ENCODE measurements at regions not wholly inside any gene's neighbourhood (a gene's known extent, or its start where the extent isn't known, plus 50 kb on each side); places are given as distances from the start of the nearest gene placed in this dataset.

DNA sequence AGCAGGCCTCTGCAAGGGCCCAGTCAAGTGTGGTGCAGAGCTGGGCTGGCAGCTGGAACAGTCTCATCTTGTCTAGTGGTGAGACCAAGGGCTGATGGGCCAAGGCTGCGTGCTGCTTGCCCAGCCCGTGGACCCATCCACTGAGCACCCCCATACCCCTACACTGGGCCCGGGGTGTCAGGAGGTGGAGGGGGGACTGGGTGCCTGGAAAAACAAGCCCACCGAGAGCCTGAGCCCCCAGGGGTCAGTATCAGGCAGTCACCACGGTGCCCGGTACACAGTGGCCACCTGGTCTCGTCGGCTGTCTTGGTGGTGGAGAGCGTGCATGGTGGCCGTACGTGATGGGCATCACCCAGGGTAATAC, 238.3 kb downstream of the SEC14L1 start:
- no peak overlapping the region for H3K9ac ChIP-seq (ENCODE audit: low read length)

GRCh38 chr17:77379832-77380231, 239.1 kb downstream of the SEC14L1 start:
- peaks cover 72% of the 10 kb centered on the region for H3K4me1 ChIP-seq (ENCODE audit: control insufficient read depth, insufficient read depth, low read length)
- no peak overlapping the region for H3K9ac ChIP-seq (ENCODE audit: low read length)
- H3K9me3 ChIP-seq (ENCODE audit: control insufficient read depth, low read length), result no peaks in the 10 kb centered on the region
- no peaks in the 10 kb centered on the region for H3K36me3 ChIP-seq (ENCODE audit: control insufficient read depth, insufficient read depth, low read length)
- H3K4me3 ChIP-seq (ENCODE audit: low read length), result no peak overlapping the region
- H3K27me3 ChIP-seq (ENCODE audit: control insufficient read depth, insufficient read depth, low read length), result no peaks in the 10 kb centered on the region

More for the DNA sequence above, 238.3 kb downstream of the SEC14L1 start:
- Histone ChIP-seq H3K4me1 (ENCODE audit: control insufficient read depth, insufficient read depth, low read length) (peaks cover 75% of the 10 kb centered on the region), H3K27me3 (ENCODE audit: control insufficient read depth, insufficient read depth, low read length) (no peaks in the 10 kb centered on the region), H3K36me3 (ENCODE audit: control insufficient read depth, insufficient read depth, low read length) (no peaks in the 10 kb centered on the region), H3K9me3 (ENCODE audit: control insufficient read depth, low read length) (no peaks in the 10 kb centered on the region), H3K4me3 (ENCODE audit: low read length) (no peak overlapping the region)

DNA sequence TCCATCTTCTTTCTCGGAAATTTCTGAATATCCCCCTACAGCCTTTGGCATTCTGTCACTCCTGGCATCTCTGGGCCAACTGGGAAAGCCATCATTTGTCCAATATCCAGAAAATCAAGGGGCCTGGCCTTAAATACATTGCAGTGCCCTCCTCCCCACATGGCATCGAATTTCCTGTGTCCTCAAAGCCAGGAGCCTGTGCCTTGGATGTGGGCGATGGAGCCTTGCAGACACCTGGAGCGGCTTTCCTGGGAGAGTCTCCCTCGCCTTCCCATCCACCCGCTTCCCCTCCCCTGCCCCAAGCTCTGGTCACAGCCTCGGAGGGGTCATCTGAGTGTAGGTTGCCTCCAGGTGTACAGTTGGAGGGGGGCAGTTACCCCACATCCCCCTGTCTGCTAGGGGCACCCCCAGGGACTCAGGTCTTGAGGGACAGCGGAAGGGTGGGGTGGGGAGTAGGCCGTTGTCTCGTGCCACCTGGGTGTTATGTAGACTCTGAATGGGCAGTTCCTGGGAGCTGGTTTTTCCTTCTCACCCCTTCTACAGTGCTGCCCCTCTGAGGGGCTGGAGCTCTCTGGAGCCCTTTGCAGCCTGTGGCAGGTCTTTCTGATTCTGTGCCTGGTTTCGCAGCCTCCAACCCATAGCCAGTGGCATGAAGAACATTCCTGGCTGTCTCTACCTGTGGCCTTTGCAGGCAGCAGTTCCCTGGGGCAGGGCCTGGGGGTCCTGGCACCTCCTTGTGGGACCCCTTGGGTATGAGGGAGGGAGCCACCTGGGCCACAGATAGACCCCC, 239.8 kb downstream of the SEC14L1 start:
- H3K9me3 ChIP-seq (ENCODE audit: control insufficient read depth, low read length), result no peaks in the 10 kb centered on the region
- H3K4me3 ChIP-seq (ENCODE audit: low read length), result no peak overlapping the region
- no peaks in the 10 kb centered on the region for H3K27me3 ChIP-seq (ENCODE audit: control insufficient read depth, insufficient read depth, low read length)
- H3K9ac ChIP-seq (ENCODE audit: low read length), result no peak overlapping the region
- H3K4me1 ChIP-seq (ENCODE audit: control insufficient read depth, insufficient read depth, low read length), result peaks cover 66% of the 10 kb centered on the region
- no peaks in the 10 kb centered on the region for H3K36me3 ChIP-seq (ENCODE audit: control insufficient read depth, insufficient read depth, low read length)

- H3K4me3 ChIP-seq (ENCODE audit: low read length), result no peak overlapping the region
- no peak overlapping the region for H3K9ac ChIP-seq (ENCODE audit: low read length)
- no peaks in the 10 kb centered on the region for H3K27me3 ChIP-seq (ENCODE audit: control insufficient read depth, insufficient read depth, low read length)
- H3K9me3 ChIP-seq (ENCODE audit: control insufficient read depth, low read length), result no peaks in the 10 kb centered on the region
- no peaks in the 10 kb centered on the region for H3K36me3 ChIP-seq (ENCODE audit: control insufficient read depth, insufficient read depth, low read length)
- peaks cover 66% of the 10 kb centered on the region for H3K4me1 ChIP-seq (ENCODE audit: control insufficient read depth, insufficient read depth, low read length)
Measured at GRCh38 chr17:77381185-77381700, 240.5 kb downstream of the SEC14L1 start.

DNA sequence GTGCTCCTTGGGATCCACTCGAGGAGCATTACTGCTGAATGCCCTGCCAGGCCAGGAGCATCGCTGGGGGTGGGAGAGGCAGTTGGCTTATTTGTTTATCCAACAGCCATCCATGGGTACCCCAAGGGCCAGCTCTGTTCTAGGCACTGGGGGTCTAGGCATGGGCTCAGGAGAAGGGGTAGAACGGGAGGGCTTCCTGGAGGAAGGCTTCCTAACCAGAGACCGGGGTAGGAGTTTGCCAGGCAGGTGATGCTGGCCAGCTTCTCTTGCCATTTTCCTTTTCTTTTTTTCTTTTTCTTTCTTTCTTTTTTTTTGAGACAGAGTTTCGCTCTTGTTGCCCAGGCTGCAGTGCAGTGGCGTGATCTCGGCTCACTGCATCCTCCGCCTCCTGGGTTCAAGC, 241.0 kb downstream of the SEC14L1 start:
- Histone ChIP-seq H3K9ac (ENCODE audit: low read length) (no peak overlapping the region), H3K9me3 (ENCODE audit: control insufficient read depth, low read length) (no peaks in the 10 kb centered on the region), H3K4me3 (ENCODE audit: low read length) (no peak overlapping the region), H3K36me3 (ENCODE audit: control insufficient read depth, insufficient read depth, low read length) (no peaks in the 10 kb centered on the region), H3K27me3 (ENCODE audit: control insufficient read depth, insufficient read depth, low read length) (no peaks in the 10 kb centered on the region), H3K4me1 (ENCODE audit: control insufficient read depth, insufficient read depth, low read length) (peaks cover 66% of the 10 kb centered on the region)

DNA sequence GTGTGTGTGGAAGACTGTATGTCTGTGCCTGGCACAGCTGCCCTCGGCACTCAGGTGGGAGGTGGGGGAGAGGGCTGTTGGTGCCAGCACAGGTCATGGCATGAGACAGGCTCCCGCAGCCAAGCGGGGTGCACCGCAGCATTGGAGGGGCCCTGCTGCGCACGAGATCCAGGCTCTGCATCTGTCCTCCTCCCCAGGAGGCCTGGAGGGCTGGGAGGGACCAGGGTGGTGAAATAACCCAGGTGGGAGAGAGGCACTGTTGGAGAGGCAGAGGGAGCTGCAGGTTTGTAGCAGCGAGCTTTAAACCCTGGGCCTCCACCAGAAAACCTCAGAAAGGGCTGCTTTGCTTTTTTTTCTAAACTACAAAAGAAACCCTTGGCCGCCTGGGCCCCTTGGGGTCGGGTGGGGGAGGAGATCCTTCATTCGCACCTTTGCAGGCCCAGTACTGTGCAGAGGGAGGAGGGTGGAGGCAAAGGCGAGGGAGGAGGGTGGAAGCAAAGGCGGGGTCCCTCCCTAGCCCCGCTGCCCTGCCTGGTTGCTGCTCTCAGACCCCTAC, 241.7 kb downstream of the SEC14L1 start:
- H3K36me3 ChIP-seq (ENCODE audit: control insufficient read depth, insufficient read depth, low read length), result no peaks in the 10 kb centered on the region
- H3K9ac ChIP-seq (ENCODE audit: low read length), result peak overlapping the region; percentile 13
- H3K4me3 ChIP-seq (ENCODE audit: low read length), result no peak overlapping the region
- no peaks in the 10 kb centered on the region for H3K27me3 ChIP-seq (ENCODE audit: control insufficient read depth, insufficient read depth, low read length)
- H3K9me3 ChIP-seq (ENCODE audit: control insufficient read depth, low read length), result no peaks in the 10 kb centered on the region
- H3K4me1 ChIP-seq (ENCODE audit: control insufficient read depth, insufficient read depth, low read length), result peaks cover 60% of the 10 kb centered on the region

DNA sequence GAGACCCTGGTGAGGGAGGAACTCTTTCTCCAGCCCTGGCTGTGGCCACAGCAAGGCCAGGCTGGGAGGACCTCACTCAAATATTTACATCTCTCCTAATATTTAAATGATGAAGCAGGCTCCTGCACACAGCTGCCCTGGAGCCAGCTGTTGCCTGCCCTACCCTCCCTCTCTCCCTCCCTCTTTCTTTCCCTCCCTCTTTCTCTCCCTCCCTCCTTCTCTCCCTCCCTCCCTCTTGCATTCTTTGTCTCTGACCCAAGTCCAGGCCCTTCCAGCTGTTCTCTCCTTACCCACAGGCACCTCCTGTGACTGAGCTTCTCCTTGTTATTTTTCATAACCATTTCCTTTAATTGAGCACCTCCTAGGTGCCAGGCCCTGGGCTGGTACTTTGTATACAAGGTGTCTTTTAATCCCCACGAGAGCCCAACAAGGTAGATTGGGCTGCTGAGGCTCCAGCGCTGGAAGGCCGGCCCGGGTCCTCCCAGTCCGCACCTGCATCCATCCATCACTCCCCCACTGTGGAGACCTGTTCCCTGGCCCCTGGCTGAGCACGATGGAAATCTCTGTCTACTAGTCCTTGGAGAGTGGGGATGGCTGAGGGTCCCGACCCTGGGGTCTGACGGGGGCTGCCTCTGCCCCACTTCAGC, 242.3 kb downstream of the SEC14L1 start:
- H3K27me3 ChIP-seq (ENCODE audit: control insufficient read depth, insufficient read depth, low read length), result no peaks in the 10 kb centered on the region
- H3K4me3 ChIP-seq (ENCODE audit: low read length), result no peak overlapping the region
- H3K4me1 ChIP-seq (ENCODE audit: control insufficient read depth, insufficient read depth, low read length), result peaks cover 54% of the 10 kb centered on the region
- H3K36me3 ChIP-seq (ENCODE audit: control insufficient read depth, insufficient read depth, low read length), result no peaks in the 10 kb centered on the region
- peak overlapping the region; percentile 13 for H3K9ac ChIP-seq (ENCODE audit: low read length)
- H3K9me3 ChIP-seq (ENCODE audit: control insufficient read depth, low read length), result no peaks in the 10 kb centered on the region

- Histone ChIP-seq H3K27me3 (ENCODE audit: control insufficient read depth, insufficient read depth, low read length) (no peaks in the 10 kb centered on the region), H3K36me3 (ENCODE audit: control insufficient read depth, insufficient read depth, low read length) (no peaks in the 10 kb centered on the region), H3K4me1 (ENCODE audit: control insufficient read depth, insufficient read depth, low read length) (peaks cover 53% of the 10 kb centered on the region), H3K9ac (ENCODE audit: low read length) (no peak overlapping the region), H3K4me3 (ENCODE audit: low read length) (no peak overlapping the region), H3K9me3 (ENCODE audit: control insufficient read depth, low read length) (no peaks in the 10 kb centered on the region)
Measured at GRCh38 chr17:77383613-77384608, 243.1 kb downstream of the SEC14L1 start.

DNA sequence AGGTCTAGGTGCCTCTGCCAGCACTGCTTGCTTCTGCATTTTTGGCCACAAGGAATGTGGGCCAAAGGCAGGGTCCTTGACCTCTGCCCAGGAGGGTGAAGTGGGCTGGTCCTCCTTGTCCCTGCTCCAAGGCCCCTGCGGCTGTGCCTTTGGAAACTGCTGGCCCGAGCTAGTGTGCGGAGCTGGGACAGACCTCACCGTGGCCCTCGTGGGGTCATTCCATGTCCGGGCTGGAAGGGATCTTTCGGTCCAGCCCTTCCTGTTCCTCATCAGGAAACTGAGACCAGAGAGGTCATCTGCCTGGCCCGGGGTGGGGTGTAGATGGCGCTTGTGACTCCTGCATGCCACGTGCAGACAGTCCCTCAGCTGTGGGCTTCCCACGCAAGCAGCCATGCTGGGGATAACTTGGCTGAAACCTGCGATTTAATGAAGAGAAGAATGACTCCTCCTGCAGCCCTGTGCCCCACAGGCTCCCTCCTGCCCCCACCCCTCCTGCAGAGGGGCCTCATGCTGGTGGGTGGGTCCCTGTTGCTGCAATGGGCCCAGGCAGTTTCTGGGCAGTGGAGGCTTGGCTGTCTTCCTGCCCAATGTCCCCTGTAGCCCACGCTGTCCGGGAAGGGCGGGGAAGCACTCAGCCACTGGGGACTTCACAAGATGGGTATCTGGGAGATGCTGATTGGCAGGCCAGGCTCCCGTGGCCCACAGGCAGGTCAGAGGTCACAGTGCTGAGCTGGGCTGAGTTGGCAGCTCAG, 245.2 kb downstream of the SEC14L1 start:
- Histone ChIP-seq H3K4me1 (ENCODE audit: control insufficient read depth, insufficient read depth, low read length) (peaks cover 58% of the 10 kb centered on the region), H3K9ac (ENCODE audit: low read length) (no peak overlapping the region), H3K36me3 (ENCODE audit: control insufficient read depth, insufficient read depth, low read length) (no peaks in the 10 kb centered on the region), H3K9me3 (ENCODE audit: control insufficient read depth, low read length) (no peaks in the 10 kb centered on the region), H3K4me3 (ENCODE audit: low read length) (no peak overlapping the region), H3K27me3 (ENCODE audit: control insufficient read depth, insufficient read depth, low read length) (no peaks in the 10 kb centered on the region)

DNA sequence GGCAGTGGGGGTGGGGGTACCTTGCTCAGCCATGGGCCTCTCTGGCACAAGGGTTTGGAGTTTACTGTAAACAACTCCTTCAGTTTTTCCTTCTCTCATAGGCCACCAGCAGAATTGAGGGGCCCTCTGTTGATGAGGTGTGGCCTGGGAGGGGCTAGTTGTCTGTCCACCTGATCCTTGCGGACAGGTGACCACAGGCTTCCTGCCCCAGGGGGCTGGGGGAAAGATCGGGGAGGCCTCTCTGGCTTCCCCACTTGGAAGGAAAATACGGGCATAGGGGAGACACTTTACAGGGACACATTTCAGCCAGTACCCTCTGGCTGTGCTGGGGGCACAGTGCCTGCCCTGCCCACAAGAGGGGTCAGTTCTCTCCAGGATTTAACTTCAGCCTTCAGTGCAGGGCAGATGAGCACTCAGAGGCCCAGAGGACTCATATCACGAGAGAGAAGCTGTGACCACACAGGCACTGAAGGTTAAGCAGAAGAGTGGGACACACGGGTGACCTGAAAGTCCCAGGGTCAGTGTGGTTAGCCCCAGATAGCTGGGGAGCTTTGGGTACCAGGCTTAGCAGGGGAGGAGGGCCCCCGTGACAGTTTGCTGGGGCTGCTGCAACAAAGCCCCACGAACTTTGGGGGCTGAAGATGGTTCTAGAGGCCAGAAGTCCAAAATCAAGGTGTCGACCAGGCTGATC, 245.9 kb downstream of the SEC14L1 start:
- H3K4me3 ChIP-seq (ENCODE audit: low read length), result no peak overlapping the region
- H3K36me3 ChIP-seq (ENCODE audit: control insufficient read depth, insufficient read depth, low read length), result no peaks in the 10 kb centered on the region
- no peaks in the 10 kb centered on the region for H3K27me3 ChIP-seq (ENCODE audit: control insufficient read depth, insufficient read depth, low read length)
- H3K9me3 ChIP-seq (ENCODE audit: control insufficient read depth, low read length), result no peaks in the 10 kb centered on the region
- peaks cover 65% of the 10 kb centered on the region for H3K4me1 ChIP-seq (ENCODE audit: control insufficient read depth, insufficient read depth, low read length)
- H3K9ac ChIP-seq (ENCODE audit: low read length), result no peak overlapping the region

DNA sequence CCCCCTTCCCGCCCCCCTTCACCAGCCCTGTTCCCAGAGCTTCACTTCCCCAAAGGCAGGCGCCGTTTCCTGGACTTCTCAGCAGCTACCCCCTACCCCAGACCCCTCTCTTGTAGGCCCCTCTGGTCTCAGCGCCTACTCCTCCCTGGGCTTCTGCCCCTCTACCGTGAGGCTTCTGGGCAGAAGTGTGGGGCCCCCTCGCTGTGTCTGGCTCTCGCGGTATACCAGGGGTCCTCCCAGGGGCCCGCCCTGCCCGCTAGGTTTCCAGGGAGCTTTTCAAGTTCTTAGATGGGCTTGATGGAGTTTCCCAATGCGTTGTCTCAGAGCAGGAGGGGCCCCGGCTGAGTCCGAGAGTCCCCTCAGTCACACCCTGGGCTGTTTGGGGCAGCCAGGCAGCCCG, 247.1 kb downstream of the SEC14L1 start:
- no peak overlapping the region for H3K4me3 ChIP-seq (ENCODE audit: low read length)
- H3K36me3 ChIP-seq (ENCODE audit: control insufficient read depth, insufficient read depth, low read length), result no peaks in the 10 kb centered on the region
- H3K9me3 ChIP-seq (ENCODE audit: control insufficient read depth, low read length), result no peaks in the 10 kb centered on the region
- H3K9ac ChIP-seq (ENCODE audit: low read length), result no peak overlapping the region
- no peaks in the 10 kb centered on the region for H3K27me3 ChIP-seq (ENCODE audit: control insufficient read depth, insufficient read depth, low read length)
- peaks cover 71% of the 10 kb centered on the region for H3K4me1 ChIP-seq (ENCODE audit: control insufficient read depth, insufficient read depth, low read length)
